ENCODE measurements at regions not wholly inside any gene's neighbourhood (a gene's known extent, or its start where the extent isn't known, plus 50 kb on each side); places are given as distances from the start of the nearest gene placed in this dataset.
"Not testable (repeated sequence)": the region's sequence is repeated elsewhere in the genome, so short reads cannot be mapped to it uniquely, and the experiment has no call there.

DNA sequence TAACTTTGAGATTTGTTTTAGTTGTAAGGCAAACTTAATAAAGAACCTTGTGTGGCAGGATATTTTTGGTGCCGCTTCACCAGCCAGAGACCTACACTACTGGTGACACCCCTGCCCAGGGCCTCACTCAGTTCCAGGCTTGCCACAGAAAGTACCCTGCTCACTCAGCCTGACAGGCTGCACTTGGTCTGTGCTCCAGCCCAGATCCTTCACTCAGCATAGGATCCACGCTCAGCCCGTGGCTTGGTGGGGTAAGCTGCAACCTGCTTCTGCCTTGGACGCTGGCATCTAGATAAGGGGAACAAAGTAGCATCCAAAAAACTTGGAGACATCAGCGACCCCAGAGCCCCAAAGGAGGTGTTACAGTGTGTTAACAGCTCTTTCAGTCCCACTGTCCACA is 825.5 kb downstream of the EPHA3 start:
- DNase-seq (ENCODE audit: low read depth, low spot score) = no peak

DNA sequence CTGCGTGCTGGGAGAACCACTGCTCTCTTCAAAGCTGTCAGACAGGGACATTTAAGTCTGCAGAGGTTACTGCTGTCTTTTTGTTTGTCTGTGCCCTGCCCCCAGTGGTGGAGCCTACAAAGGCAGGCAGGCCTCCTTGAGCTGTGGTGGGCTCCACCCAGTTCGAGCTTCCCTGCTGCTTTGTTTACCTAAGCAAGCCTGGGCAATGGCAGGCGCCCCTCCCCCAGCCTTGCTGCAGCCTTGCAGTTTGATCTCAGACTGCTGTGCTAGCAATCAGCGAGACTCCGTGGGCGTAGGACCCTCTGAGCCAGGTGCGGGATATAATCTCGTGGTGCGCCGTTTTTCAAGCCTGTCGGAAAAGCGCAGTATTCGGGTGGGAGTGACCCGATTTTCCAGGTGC is 837.0 kb downstream of the EPHA3 start:
- DNase-seq (ENCODE audit: low read depth, low spot score) = not testable (repeated sequence)

DNA sequence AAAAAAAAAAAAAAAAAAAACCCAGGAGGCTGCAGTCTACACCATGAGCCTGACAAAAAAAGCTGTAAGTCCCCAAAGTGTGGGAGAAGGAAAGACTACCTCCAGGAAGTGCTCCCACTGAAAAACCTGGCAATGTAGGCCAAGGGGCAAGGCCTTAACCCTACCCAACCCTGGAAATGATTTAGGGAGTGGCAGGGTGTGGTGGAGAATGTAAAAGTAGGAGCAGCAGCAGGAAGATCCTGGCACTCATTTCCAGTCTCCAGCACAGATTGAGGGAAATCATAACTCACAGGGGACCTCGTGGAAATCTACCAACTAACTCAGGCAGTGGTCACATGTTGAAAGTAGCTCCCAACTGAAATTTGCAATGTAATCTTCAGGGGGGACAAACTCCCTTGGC is 839.5 kb downstream of the EPHA3 start:
- no peak for DNase-seq (ENCODE audit: low read depth, low spot score)

DNA sequence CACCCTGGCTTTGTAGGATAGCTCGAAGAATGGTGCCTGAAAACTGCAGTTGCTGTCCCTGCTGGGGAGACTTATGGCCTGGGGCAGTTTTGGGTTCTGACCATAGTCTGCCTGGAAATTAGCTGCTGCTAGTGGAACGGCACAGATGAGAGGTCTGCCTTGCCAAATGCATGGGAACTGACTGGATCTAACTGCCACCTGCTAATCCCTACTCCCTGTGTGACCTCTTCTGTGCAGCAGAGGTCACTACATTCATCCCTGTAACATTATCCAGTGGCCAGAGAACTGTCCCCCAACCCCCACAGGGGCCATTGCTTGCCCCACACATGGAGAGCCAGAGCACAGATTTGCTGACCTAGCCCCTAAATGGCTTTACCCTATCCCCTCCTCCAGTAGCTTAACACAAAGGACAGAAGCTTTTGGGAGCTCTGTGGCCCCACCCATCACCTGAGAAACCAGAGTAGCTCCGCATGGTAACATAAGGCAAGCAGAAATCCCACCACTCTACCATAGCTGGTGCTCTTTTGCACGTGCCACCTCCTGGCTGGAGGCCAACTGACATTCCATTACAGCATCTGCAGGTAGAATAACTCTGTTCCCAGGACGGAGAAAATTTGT is 840.0 kb downstream of the EPHA3 start:
- no peak for DNase-seq (ENCODE audit: low read depth, low spot score)

DNA sequence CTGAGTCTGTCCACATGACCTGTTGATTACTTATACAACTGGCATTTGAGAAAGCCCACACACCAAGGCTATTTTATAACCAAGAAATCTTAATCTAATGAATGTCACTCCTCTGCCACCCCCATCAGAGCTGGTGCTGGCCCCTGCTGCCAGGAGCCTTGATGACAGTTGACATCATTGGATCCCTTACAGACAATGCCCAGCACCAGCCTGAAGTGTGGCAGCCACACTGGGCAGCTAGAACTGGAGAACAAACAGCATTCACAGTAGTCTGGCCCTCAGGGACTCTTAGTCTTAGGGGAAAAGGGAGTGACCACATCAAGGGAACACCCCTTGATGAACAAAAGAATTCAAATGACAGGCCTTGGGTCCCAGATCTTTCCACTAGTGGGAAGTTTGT is 840.6 kb downstream of the EPHA3 start:
- DNase-seq (ENCODE audit: low read depth, low spot score) = no peak

DNA sequence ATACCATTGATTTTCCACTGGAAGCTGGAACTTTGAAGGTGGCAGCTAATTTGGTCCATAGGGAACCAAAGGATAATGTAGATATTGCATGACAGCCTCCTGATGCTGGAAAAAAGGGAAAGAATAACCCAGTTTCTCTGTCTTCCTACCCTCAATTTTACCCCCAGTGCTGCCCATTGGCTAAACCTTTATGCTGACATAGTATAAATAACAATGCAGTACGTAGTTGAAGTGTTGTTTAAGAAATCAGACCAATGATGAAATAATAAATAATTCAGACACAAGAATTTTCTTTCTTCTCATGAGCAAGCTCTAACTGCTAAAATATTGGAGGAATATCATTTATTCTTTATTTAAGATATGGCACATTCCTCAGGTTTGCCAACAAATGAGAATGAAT is 843.4 kb downstream of the EPHA3 start:
- DNase-seq (ENCODE audit: low read depth, low spot score) = no peak

DNA sequence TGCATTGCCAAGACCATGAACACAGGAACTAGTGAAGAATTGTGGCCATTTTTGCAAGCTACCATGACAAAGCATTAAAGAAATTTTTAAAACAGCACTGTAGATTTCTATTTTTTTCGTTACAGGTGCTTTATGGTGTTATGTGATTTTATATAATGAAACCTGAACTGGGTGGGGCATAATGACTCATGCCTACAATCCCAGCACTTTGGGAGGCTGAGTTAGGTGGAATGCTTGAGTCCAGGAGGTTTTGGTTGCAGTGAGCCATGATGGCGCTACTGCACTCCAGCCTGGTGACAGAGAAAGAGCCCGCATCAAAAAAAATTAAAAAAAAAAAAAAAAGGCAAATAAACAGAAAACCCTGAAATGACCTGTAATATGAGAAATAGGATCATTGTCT is 846.7 kb downstream of the EPHA3 start:
- DNase-seq (ENCODE audit: low read depth, low spot score) = no peak

DNA sequence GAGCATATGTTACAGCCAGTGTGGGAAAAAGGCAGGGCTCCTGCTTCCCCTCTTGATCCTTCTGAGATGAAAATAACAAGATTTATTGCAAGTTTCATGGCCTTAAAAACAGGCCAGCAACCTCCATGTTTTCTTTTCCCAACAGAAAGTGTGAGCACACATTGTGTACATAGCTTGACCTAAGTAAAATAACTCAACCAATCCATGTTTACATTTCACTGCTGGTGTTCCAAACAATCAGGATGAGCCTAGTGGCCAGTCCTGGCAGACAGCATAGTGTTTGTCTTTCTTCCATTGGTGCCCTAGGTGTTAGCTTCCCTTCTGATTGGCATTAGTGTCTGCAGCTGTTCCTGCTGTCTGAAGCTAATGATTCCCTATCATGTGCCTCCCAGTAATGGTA is 847.7 kb downstream of the EPHA3 start:
- peak; percentile 85 for DNase-seq (ENCODE audit: low read depth, low spot score)

DNA sequence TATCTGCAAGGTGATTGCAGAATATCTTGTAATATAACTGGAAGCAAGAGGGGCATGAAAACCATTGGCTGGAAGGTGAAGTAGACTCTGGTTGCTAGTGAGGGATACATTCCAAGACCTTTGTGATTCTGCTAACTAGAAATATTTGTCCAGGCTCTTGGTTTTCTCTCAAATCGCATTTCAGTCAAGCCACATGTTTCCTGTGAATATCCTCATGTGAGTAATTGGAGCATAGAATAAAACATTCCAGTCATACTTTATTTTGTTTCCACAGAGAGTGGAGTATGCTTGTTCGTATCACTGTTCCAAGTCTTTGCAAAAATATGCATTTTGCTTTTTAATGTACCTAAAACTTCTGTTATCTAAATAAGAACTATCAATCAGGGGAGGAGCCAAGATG is 850.0 kb downstream of the EPHA3 start:
- no peak for DNase-seq (ENCODE audit: low read depth, low spot score)

DNA sequence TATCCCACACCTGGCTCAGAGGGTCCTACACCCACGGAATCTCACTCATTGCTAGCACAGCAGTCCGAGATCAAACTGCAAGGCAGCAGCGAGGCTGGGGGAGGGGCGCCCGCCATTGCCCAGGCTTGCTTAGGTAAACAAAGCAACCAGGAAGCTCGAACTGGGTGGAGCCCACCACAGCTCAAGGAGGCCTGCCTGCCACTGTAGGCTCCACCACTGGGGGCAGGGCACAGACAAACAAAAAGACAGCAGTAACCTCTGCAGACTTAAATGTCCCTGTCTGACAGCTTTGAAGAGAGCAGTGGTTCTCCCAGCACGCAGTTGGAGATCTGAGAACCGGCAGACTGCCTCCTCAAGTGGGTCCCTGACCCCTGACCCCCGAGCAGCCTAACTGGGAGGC is 850.7 kb downstream of the EPHA3 start:
- not testable (repeated sequence) for DNase-seq (ENCODE audit: low read depth, low spot score)

DNA sequence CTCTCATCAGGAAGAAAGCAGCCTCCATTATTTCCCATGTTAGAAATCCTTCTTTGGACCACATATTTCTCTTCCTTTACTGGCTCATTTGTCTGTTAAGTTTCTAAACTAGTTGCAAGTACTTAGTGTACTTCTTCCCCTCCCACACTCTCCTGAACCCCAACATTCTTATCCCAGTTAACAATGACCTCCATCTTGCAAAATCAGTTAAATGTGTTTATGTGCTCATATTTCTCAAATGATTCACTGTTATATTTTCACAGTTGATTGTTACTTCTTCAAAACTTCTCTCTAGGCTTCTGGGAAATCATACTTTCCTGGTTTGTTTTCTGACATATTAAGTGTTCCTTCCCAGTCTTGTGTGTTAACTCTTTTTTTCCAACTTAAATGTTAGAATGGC is 856.9 kb downstream of the EPHA3 start:
- peak; percentile 28 for DNase-seq (ENCODE audit: low read depth, low spot score)

DNA sequence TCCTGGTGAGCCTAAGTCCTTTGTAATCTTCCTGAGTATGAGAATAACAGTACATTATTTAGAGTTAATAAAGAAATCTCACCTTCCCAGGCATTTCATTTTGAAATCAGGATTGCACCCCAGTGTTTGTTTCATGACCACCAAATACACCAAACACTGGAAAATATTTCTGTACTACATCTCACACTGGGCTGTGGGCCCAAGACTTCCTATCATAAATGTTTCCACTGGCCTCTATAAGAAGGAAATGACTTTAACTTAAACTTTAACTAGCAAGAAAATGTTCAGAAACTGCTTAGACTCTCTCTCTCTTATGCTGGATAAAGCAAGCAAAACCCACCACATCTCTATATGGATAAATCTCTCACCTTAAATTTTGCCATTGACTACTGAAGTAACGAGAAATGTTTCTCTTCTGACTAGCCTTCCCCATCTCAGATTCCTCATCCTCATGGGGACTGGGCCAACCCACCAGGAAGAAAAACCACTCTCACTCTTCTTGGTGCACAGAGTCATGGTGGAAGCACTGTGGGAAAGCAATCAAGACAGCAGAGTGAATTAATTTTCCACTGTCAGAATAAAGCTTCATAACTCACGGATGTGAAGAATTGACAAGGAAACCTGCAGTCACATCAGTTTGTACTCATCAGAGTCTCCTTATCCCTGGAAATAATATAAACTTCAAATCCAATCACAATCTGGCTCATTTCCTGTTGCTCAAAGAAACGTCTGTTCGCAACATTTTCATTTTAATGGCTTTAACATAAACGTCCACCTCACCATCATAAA is 859.6 kb downstream of the EPHA3 start:
- no peak for DNase-seq (ENCODE audit: low read depth, low spot score)

DNA sequence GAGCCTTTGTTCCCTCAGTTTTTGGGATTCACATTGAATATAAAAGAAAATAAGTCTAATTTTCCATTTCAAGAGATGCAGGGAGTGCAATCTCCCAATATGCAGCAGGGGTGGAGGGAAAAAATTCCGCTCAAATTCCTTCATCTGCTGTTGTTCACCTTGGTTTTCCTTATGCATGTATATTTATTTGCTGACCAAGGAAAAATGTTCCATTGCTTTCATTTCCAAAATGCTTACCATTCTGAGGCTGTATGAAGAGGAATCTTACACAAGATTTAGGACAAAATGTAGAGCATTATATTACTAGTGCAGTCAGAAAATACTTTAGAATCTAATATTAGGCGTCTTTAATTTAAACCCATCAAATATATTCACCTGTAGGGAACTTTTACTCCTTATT is 863.9 kb downstream of the EPHA3 start:
- no peak for DNase-seq (ENCODE audit: low read depth, low spot score)

DNA sequence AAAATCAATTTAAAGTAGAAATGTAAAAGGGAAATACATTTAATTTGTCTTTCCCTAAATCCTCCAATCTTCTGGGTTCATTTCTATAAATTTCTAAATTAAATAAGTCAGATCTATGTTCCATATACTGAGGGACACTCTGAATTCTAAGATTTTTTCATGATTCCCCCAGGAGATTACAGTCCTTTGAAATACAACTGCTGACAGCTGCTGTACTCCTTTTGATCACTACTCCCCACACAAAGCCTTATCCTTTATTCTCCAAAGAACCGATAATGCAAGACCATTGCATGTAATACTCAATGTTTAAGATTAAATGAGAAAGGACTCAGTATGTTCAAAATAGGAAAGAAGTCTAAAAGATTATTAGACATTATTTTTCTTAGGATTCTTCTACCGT is 865.7 kb downstream of the EPHA3 start:
- DNase-seq (ENCODE audit: low read depth, low spot score) = no peak

DNA sequence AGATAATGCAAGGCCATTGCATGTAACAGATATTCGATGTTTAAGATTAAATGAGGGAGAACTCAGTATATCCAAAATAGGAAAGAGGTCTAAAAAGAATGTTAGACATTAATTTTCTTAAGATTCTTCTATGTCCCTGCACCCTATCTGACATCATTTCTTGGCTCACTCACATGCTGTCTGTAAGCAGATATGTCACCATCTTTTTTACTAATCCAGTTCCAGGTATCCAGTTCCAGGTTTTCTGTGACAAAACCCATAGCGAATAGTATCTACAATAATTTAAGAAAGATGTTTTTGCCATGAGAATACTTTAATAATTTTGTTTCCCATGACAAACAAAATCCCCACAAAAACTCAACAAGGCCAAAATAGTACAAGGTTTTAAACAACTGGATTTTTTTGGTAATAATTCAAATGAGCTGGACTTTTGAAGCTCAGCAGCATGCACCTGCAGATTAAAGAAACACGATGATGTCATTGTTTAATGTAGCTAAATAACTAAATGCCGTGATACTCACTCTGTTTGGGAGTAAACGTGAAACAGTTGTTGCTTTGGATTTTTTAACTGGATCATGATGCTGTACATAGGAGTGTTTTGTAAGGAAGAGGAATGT is 867.6 kb downstream of the EPHA3 start:
- no peak for DNase-seq (ENCODE audit: low read depth, low spot score)

DNA sequence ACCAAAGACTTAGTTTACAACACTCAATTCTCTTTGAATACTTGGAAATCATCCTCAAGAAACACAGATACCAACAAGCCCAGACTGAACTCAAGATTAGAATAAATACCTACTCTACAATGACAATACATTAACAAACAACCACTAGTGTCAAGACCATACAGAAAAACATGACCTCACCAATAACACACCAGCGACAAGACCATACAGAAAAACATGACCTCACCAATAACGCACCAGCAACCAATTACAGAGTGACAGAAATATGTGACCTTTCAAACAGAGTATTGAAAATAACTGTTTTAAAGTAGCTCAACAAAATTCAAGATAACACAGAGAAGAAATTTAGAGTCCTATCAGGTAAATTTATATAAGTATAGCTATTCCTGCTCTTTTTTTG is 876.0 kb downstream of the EPHA3 start:
- DNase-seq (ENCODE audit: low read depth, low spot score) = no peak

DNA sequence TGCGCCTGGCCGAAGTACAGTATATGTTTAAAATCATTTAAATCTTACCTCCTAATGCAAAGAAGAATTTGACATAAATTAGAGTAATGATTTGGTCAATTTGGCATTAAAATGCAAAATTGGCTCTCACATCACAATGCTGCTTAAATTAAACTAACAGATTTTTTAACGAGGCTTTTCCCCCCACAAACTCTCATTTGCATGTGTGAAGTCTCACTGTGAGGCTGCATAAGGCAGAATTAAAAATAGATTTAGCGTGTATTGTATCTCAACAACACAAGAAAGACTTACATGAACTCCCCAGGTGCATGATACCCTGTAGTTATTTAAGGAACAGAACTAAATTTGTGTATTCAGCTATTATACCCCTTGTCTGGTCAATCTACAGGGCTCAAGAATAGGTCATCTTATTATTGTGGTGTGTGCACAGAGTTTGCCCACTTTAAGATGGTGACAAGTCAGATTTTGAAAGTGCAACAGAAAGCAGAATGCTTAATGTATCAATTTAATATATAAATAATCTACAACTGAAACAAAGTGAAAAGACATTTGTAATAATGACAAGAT is 897.9 kb downstream of the EPHA3 start:
- DNase-seq (ENCODE audit: low read depth, low spot score) = no peak

DNA sequence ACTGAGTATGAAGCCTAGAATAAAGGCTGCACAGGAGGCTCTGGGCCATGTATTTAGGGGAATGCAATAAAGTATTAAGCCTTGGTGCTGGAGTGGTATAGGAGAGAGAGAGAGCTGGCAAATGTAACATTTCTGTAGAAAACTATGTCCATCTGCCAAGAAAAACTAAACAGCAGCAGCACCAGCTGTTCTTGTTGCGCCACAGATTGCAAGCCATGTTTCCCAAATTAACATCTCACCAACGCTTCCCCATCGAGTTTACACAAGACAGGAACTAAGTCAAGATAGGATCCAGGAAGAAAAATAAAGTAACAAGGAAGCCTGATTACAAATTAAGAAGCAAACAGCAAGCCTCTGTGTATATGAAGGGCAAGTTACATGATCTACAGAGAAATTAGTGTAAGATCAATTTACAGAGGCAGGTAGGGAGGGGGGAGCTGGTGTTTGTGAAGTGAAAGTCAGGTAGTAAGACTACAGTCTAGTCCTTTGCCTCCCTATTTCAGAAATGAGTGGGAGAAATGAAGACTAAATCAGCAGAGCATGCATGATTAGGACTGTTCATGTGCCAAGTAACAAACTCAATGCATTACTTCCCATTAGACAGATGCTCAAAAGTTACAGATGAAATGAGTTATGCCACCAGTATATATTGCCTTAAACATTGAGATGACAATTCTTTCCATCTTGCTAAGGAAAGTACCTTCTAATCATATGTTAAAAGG is 900.5 kb downstream of the EPHA3 start:
- no peak for DNase-seq (ENCODE audit: low read depth, low spot score)

DNA sequence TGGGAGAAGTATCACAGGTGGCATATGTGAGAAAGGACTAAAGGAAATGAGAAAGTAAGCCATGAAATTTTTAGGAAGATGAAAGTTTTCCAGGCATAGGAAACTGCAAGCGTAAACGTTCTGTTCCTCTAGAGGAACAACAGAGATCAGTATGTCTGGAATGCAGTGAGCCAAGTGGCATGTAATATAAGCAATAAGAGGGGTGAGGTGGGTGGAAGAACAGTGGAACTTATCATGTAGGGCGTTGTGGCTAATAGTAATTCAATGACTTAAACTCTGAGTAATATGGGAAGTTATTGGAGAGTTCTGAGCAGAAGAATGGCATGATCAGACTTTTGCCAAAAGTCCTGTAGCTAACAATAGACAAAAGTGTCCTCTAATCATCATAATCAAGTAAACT is 902.9 kb downstream of the EPHA3 start:
- no peak for DNase-seq (ENCODE audit: low read depth, low spot score)

DNA sequence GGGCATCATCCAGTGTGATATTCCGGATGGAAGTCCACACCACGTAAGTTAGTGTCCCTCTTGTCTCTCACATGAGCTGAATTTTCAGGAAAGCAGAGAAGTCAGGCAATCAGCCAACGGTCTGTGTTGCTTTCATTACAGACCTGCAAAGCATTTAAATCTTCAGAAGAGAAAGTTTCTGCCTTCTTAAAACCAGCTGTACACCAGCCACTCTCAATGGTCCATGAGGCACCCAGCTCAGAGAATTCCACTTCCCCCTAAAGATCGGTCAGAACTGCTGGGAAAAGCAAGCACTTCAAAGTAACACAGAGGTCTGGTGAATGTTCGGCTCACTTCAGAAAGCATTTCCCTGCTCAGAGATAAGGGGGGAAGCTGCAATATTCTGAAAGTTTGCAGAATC is 903.7 kb downstream of the EPHA3 start:
- no peak for DNase-seq (ENCODE audit: low read depth, low spot score)

DNA sequence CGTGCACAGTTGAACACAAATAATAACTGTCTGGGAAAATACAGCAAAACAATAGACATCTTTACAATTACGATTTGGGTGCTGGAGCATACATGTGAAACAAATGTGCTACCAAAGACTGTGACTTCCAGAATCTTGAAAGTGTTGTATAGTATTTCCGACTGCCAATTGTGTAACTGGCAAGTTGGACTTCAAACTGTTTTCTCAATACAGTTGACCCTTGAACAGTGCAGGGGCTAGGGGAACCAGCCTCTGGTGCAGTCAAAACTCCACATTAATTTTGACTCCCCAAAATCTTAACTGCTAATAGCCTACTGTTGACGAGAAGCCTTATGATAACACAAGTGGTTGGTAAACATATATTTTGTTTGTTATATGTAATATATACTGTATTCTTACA is 904.2 kb downstream of the EPHA3 start:
- no peak for DNase-seq (ENCODE audit: low read depth, low spot score)

DNA sequence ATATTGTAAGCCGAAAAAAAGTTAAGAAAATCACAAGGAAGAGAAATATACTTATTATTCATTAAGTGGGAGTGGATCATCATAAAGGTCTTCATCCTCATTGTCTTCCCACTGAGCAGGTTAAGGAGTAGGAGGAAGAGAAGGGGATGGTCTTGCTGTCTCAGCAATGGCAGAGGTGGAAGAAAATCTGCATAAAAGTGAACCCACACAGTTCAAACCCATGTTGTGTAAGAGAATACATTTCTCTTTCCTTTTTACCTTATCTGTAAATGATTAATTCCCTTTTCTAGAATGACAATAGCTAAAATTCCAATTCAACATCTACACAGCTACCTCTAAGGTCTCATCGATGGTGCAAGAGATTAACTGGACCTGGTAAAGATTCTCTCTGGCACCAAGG is 904.6 kb downstream of the EPHA3 start:
- no peak for DNase-seq (ENCODE audit: low read depth, low spot score)
